AG10803 (cell line): ENCODE measurements at regions not wholly inside any gene's neighbourhood (a gene's known extent, or its start where the extent isn't known, plus 50 kb on each side); places are given as distances from the start of the nearest gene placed in this dataset.

Experiments
- DNase-seq: peaks from one replicate; pipeline ENCODE4 v3.0.0; 2010; ENCODE audit warnings: low read depth
- H3K4me3 ChIP-seq: 2 replicates; pipeline ENCODE4 v1.5.1; 2011; ENCODE audit warnings: mild to moderate bottlenecking, low read length, control low read depth
- CTCF ChIP-seq: conservative IDR thresholded peaks from 2 replicates; pipeline ENCODE4 v1.5.1; 2011; ENCODE audit warnings: mild to moderate bottlenecking, low read length, control low read depth, inconsistent platforms

- DNase-seq, result no peak
- no peak overlapping the region for H3K4me3 ChIP-seq
- no peak for TF ChIP-seq CTCF
Measured at GRCh38 chr5:166240705-166241104, 2050.7 kb upstream of the WWC1 start.

GRCh38 chr5:166245556-166245955 is 2045.9 kb upstream of the WWC1 start:
- no peak for DNase-seq
- TF ChIP-seq CTCF, result no peak

GRCh38 chr5:166251786-166252185 is 2039.7 kb upstream of the WWC1 start:
- no peak overlapping the region for H3K4me3 ChIP-seq
- DNase-seq, result no peak
- no peak for TF ChIP-seq CTCF

More at GRCh38 chr5:166245556-166245955, 2045.9 kb upstream of the WWC1 start:
- no peak overlapping the region for H3K4me3 ChIP-seq

GRCh38 chr5:166257661-166258060 is 2033.8 kb upstream of the WWC1 start:
- DNase-seq, result no peak
- H3K4me3 ChIP-seq, result no peak overlapping the region
- no peak for TF ChIP-seq CTCF

GRCh38 chr5:166262395-166262794 is 2029.0 kb upstream of the WWC1 start:
- no peak for DNase-seq
- TF ChIP-seq CTCF, result no peak
- no peak overlapping the region for H3K4me3 ChIP-seq

DNA sequence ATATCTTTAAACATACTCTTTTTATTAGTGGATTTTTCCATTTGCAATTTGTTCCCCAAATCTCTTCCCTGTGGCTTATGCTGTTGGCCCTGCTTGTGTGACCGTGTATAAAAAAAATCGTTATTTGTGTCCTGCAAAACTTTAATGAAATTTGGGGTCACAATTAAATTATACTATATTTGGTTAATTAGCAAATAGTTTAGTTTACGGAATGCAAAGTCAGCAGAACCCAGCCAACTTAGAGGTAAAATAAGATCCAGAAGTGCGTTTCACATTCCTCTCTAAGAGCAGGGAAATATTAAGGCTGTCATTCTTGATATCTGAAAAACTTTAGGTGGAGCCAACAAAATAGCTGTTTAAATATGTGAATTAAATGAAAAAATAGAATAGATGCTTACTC is 2023.5 kb upstream of the WWC1 start:
- no peak for TF ChIP-seq CTCF
- H3K4me3 ChIP-seq, result no peak overlapping the region
- DNase-seq, result no peak

DNA sequence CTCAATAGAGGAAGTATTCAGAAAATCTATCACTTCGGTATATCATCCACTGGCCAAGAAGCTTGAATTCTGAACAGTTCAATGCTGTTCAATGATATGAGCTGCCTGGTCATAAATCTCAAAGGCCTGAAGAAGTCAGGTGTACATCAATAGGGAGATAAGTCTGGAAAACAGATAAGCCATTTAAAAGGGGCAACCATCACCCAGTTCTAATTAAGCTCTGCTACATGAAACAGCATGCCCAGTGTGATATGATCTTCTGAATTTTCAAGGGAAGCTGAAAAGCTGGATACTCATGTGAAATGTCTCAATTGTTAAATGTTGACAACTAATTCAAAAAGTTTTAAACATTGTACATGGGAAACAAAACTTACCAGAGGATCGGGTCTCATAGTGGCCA is 2020.7 kb upstream of the WWC1 start:
- no peak overlapping the region for H3K4me3 ChIP-seq
- DNase-seq, result no peak
- no peak for TF ChIP-seq CTCF
